ENCODE measurements at regions not wholly inside any gene's neighbourhood (a gene's known extent, or its start where the extent isn't known, plus 50 kb on each side); places are given as distances from the start of the nearest gene placed in this dataset.

GRCh38 chr3:178485756-178486155 is 50.5 kb upstream of the KCNMB2 start:
- TF ChIP-seq POLR2AphosphoS5 (IDR thresholded peaks at IDR 0.05; ENCODE audit: borderline replicate concordance, low read depth, low read length): no peak
- no peak for TF ChIP-seq EZH2 (IDR thresholded peaks at IDR 0.05)
- TF ChIP-seq FOXP2 (optimal IDR thresholded peaks at IDR 0.05; ENCODE audit: control extremely low read depth, extremely low read length, insufficient read depth): no peak

All from SK-N-MC (cell line).